Activated CD4-positive, CD25-positive, alpha-beta regulatory T cell treated with anti-CD3 and anti-CD28 coated beads, Interleukin-2, amount 50 U/mL, for 72 hours (primary cell): ENCODE measurements at regions not wholly inside any gene's neighbourhood (a gene's known extent, or its start where the extent isn't known, plus 50 kb on each side); places are given as distances from the start of the nearest gene placed in this dataset.
"Not testable (repeated sequence)": the region's sequence is repeated elsewhere in the genome, so short reads cannot be mapped to it uniquely, and the experiment has no call there.

ENCODE experiments used
- DNase-seq: peaks from one replicate; pipeline ENCODE4 v3.0.0; 2021

DNA sequence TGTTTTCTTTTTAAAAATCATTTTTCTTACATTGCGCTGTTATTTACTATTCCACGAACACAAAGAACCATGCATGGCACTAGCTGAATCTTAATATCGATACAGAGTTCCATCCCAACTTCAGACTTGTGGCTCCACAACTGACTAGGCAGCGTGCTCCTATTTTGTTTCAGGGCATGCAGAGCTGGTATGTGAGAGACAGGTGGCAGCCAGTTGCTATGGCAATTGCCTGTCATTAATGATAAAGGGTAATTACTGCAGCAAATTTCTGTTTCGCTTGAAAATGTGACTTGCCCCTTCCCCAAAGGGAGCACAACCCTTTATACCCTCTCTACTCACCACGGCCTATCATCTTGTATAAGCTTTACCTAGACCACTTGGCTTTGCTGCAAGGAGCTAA lies 113.1 kb upstream of the G2E3 start:
- no peak for DNase-seq

DNA sequence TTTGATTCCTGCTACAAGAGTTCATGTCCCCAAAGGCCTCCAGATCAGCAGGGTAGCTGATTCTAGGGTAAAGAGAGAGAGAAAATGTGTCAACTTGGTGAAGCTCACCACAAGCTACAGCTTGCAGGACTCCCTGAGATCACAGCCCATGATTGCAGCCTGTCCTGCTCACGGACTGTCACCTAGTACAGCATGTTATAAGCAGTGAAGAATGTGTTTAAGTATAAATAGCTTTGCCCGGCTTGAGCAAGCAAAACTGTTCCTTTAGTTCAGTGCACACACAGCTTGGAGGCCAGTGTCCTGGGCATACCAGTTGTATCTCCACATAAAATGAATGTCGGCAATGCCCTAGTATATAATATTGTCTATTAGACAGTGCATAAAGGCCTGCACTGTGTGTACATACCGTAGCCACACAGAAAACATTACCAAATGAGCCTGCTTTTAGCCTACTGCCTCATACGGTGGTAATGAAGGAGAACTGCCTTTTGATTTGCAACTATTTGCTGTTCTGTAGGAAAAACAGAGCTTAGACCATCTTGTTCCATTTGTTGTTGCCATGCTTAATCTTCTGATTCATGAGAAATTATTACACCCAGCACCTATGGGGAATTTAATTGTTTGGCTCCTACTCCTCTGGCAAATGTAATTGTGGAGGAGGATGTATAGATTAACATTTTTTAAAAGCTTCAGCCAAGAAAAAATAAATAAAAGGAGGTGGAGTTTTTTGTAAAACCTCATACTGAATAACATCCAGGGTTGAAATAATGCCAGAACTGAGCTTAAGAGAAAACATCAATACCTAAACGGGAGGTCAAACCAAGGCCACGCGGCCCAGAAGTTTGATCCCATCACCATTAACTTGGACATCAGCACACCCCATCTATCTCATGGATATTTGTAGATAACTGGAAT lies 108.1 kb upstream of the G2E3 start:
- no peak for DNase-seq

DNA sequence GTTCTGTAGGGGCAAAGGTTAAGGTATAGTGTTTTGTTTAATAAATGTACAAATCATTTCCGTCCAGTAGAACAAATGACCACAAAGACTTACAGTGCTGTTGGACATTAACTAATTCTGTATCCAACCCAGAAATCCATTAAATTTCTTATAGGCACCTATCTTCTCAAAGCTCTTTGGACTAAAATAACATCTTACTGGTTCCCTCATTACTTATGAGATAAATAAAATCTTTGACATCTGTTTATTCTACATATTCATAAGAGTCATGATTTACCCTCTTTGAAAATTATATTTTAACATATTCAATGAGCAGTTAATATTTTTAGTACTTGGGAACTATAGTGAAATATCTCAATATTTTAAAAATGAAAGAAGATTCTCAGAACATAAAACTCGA lies 102.7 kb upstream of the G2E3 start:
- no peak for DNase-seq

DNA sequence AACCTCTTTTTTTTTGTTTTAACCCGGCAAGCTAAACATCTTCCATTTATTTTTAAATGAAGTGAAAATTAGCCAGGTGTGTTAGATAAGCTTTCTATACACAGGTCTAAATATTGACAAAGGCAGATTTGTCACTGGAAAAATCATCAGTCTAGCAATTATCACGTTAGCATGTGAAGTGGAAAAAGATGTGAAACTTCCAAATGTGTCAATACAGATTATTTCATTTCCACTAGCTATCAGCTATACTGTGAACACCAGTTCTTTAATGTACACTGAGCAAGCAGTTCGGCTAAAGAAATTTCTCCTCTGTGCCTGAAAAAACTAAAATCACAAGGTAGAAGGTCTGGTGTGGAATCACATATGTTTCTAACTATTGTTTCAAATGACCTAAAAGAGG lies 96.6 kb upstream of the G2E3 start:
- DNase-seq: no peak

DNA sequence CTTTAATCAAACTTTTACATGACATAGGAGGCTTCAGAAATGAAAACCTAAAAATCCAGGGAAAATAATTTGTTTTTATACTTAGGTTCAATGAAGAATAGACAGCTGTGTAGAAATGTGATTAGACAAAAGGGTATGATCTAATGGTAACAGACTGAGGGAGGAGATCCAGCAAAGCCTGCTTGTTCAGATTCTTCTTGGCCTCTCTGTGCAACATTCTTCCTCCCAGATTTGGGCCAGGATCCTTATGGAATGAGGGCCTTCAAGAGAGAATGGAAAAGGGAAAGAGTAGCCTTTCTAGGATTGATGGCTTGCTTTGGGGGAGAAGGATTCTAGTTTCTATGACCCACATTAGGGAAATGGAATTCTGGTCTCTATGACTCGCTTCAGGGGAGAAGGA lies 94.5 kb upstream of the G2E3 start:
- DNase-seq: no peak

DNA sequence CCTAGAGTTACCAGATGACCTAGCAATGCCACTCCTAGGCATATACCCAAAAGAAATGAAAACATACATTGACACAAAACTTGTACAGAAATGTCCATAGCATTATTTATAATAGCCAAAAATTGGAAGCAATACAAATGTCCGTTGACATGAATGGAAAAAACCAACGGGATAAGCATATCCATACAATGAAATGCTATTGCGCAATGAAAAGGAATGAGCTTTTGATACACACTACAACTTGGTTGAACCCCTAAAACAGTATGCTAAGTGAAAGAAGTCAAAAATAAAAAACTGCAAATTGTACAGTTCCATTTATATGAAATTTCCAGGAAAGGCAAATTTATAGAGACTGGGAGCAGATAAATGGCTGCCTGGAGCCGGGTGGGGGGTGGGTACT lies 90.6 kb upstream of the G2E3 start:
- DNase-seq: no peak

DNA sequence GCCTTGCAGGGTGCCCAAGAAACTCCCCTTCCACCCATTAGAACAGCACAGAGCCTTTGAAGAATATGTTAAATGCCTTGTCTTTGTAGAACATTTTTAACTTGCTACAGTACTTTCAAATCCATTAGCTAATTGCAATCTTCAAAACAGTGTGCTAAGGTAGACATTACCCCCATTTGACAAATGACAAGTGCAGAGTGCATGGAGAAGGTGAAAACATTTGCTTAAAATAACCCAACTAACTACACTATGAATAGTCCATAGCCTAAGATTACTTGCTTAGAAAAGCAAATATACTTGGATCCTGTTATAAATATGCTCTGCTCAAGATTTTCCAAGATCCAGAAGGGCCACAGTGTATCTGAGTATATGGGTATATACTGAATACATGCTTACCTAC lies 87.0 kb upstream of the G2E3 start:
- no peak for DNase-seq

DNA sequence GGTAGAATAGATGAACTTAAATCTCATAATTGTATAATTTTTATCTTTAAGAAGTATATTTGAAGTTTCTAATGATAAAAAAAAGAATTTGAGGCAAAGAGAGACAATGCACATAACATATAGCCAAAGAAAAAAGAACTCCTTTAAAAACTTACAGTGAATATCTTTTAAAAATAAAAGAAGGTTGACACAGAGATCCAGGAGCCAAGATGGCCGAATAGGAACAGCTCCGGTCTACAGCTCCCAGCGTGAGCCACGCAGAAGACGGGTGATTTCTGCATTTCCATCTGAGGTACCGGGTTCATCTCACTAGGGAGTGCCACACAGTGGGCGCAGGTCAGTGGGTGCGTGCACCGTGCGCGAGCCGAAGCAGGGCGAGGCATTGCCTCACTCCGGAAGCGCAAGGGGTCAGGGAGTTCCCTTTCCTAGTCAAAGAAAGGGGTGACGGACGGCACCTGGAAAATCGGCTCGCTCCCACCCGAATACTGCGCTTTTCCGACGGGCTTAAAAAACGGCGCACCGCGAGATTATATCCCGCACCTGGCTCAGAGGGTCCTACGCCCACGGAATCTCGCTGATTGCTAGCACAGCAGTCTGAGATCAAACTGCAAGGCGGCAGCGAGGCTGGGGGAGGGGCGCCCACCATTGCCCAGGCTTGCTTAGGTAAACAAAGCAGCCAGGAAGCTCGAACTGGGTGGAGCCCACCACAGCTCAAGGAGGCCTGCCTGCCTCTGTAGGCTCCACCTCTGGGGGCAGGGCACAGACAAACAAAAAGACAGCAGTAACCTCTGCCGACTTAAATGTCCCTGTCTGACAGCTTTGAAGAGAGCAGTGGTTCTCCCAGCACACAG lies 84.9 kb upstream of the G2E3 start:
- not testable (repeated sequence) for DNase-seq

DNA sequence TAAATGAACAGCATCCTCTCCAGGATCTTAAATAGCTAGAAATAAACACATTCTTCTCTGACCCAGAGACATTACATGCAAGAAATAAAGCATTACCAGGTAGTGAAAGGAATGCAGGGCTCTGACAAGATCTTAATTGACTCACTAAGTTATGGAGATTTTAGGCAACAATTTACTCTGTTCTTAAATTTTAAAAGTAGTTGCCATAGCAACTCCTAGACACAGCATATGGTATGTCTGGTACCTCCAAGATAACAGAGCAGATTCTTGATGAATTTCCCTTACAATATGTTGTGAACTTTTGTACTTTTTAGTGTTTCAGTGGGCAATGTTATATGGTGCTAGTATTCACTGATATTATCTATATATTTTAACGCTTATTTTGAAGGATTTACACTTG lies 76.7 kb upstream of the G2E3 start:
- DNase-seq: no peak

DNA sequence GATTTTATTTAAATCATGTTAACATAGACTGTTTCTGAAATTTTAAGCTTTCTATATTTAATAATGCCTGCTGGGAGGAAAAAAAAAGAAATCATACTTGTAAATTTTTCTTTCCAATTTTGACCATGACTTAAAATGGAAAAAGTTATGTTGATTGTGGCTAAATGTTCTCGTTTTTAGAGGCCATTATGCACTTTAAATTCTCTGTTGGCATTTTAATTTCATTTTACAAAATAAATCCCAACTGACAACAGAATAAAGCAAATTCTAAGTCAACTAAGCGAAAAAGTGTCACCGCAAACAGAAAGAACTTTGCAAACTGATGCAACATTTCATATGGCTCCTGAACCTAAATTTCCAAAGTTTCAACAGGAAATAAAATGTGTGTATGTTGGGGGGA lies 74.8 kb upstream of the G2E3 start:
- no peak for DNase-seq

DNA sequence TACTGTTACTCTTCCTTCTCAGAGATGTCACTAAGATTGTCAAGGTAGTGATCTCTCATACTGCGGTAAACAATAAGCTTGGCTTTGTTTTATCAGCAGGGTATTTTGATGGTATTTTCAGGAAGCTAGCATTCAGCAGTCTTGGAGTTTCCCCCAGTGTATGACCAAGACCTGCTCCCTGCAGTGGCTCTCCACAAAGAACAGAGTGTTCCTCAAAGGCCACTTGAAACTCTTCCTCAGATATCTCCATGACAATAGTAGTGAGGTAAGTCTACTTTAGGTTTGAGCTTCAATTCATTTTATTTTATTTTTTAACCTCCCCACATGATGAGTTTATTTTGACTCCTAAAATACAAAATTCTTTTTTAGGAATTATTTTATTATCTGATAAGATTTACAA lies 74.0 kb upstream of the G2E3 start:
- DNase-seq: no peak

DNA sequence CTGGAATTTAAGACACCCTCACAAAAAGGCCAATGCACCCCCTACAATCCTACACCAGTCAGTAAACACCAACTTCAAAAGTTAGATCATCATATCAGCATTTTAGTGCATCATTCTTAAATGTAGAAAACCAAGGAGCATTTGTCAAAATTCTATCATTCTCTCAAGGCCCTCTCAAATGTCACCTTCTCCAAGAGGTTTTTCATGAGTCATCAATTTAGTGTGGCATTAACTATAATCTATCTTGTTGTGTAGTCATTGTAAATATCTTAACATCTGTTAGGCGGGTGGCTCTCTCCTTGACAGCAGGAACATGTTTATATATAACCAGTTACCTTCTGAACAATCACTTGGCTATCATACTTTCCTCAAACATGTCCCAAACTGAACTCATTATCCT lies 62.1 kb upstream of the G2E3 start:
- DNase-seq: no peak

DNA sequence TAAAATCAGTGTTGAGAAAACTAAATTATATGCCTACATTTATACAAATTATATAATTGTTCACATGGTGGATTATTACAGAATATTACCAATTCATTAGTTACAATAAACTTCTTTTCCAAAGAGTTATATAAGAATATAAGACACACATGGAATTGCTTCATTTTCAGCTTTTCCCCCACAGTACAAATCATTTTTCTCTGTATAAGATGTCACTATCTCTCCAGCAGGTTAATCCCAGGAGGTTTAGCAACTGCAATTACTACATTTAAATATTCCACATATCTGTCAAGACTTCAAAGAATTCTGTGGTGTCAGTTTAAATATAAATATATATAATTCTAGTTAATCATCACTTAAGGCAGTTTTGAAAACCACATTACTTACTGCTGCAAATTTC lies 59.6 kb upstream of the G2E3 start:
- DNase-seq: no peak

DNA sequence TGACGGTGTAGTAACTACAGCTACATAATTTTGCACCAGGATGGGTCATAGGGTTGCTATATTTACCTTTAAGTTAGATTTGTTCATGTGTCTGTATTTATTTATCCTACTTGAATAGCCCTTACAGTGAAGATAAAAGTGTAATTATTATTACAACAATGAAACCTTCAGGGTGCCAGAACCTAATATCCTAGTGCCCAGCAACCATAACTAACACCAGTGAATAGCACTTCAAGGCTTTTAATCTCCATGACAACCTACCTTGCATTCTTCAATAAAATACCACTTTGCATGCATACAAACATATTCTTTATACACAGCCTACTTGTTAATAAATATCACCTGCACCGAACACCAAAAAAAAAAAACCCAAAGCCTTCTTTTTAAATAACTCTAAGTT lies 58.7 kb upstream of the G2E3 start:
- DNase-seq: no peak

DNA sequence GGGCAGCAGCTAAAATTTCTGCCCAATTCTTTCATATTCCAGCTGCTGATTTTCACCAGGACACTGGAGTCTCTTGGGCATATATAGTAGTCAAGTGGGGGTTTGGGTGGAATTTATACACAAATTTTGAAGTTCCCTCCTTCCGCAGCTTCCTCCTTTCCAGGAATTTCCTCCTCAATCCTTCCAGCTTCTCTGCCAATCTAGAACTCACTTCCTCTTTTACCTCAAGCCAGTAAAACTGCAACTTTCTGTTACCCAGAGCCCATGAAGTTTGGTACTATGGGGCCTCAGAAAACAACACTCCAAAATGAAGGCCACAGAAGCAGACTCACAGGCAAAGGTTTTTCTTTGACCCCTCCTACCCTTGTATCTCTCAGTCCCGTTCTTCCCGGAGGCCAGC lies 51.7 kb upstream of the G2E3 start:
- DNase-seq: no peak
